Smooth muscle cell (in vitro differentiated cells): ENCODE measurements at regions not wholly inside any gene's neighbourhood (a gene's known extent, or its start where the extent isn't known, plus 50 kb on each side); places are given as distances from the start of the nearest gene placed in this dataset.
"Not testable (repeated sequence)": the region's sequence is repeated elsewhere in the genome, so short reads cannot be mapped to it uniquely, and the experiment has no call there.

Experiments
- DNase-seq: peaks from one replicate; lab custom pipeline; 2025; ENCODE audit not compliant: unreplicated experiment; lab: John Stamatoyannopoulos, UW
- H2AFZ ChIP-seq: fragments of 200-600 bp; sonication (generic); 2 replicates; pipeline ENCODE4 v1.6.0; 2016; ENCODE audit warnings: antibody characterized with exemption, low read depth, mild to moderate bottlenecking
- H3F3A ChIP-seq: fragments of 200-600 bp; sonication (generic); 2 replicates; pipeline ENCODE4 v1.6.0; 2017; ENCODE audit warnings: antibody characterized with exemption, low read depth
- H3K27ac ChIP-seq: fragments of 200-600 bp; sonication (generic); 2 replicates; pipeline ENCODE4 v1.5.1; 2016; ENCODE audit warnings: low read depth, mild to moderate bottlenecking
- H3K27me3 ChIP-seq: fragments of 200-600 bp; sonication (generic); 2 replicates; pipeline ENCODE4 v1.6.1; 2016; ENCODE audit warnings: low read depth, mild to moderate bottlenecking
- H3K36me3 ChIP-seq: fragments of 200-600 bp; sonication (generic); 2 replicates; pipeline ENCODE4 v1.5.1; 2016; ENCODE audit warnings: low read depth
- H3K4me1 ChIP-seq: fragments of 200-600 bp; sonication (generic); 2 replicates; pipeline ENCODE4 v1.5.1; 2016; ENCODE audit warnings: low read depth
- H3K4me2 ChIP-seq: fragments of 200-600 bp; sonication (generic); 2 replicates; pipeline ENCODE4 v1.6.0; 2016; ENCODE audit warnings: mild to moderate bottlenecking
- H3K4me3 ChIP-seq: fragments of 200-600 bp; sonication (generic); 2 replicates; pipeline ENCODE4 v1.5.1; 2016; ENCODE audit warnings: mild to moderate bottlenecking
- H3K79me2 ChIP-seq: fragments of 200-600 bp; sonication (generic); 2 replicates; pipeline ENCODE4 v1.6.0; 2016; ENCODE audit warnings: low read depth, mild to moderate bottlenecking
- H3K9ac ChIP-seq: fragments of 200-600 bp; sonication (generic); 2 replicates; pipeline ENCODE4 v1.6.0; 2016; ENCODE audit warnings: low read depth
- H3K9me3 ChIP-seq: fragments of 200-600 bp; sonication (generic); replicated peaks from 2 replicates; pipeline ENCODE4 v1.5.1; 2016; ENCODE audit warnings: low read depth
- H4K20me1 ChIP-seq: fragments of 200-600 bp; sonication (generic); 2 replicates; pipeline ENCODE4 v1.6.0; 2016; ENCODE audit warnings: low read depth
- CTCF ChIP-seq: fragments of 200-600 bp; sonication (generic); IDR thresholded peaks from 2 replicates; pipeline ENCODE4 v1.5.1; 2017; ENCODE audit warnings: borderline replicate concordance, mild to moderate bottlenecking, antibody characterized with exemption; ENCODE audit not compliant: insufficient read depth, poor library complexity, severe bottlenecking
- WGBS: methylation state at CpG from one replicate; pipeline ENCODE4 v1.1.7; 2016; ENCODE audit warnings: low lambda C conversion rate; 5-methylcytosine and 5-hydroxymethylcytosine counted together

- no peak overlapping the region for H3K27ac ChIP-seq
- H3K27me3 ChIP-seq: no peaks in the 10 kb centered on the region
- DNase-seq: no peak
- H3K4me1 ChIP-seq: no peaks in the 10 kb centered on the region
- H3K36me3 ChIP-seq: no peaks in the 10 kb centered on the region
- no peak overlapping the region for H3K9ac ChIP-seq
- H3K9me3 ChIP-seq: peaks cover 4% of the 10 kb centered on the region
- 93% methylated on average over 1 of the region's 1 CpG for WGBS
- TF ChIP-seq CTCF: no peak
- no peak overlapping the region for H3K4me3 ChIP-seq
- H2AFZ ChIP-seq: no peak overlapping the region
- no peaks in the 10 kb centered on the region for H3F3A ChIP-seq
- no peak overlapping the region for H3K4me2 ChIP-seq
- no peaks in the 10 kb centered on the region for H3K79me2 ChIP-seq
- H4K20me1 ChIP-seq: no peaks in the 10 kb centered on the region
Observed at GRCh38 chr4:164596927-164597326, 157.0 kb upstream of the SMIM31 start.

- Histone ChIP-seq H3K27ac (no peak overlapping the region), H3K9ac (no peak overlapping the region), H3K9me3 (peaks cover 8% of the 10 kb centered on the region), H3K79me2 (no peaks in the 10 kb centered on the region), H3K4me3 (no peak overlapping the region), H3K4me1 (no peaks in the 10 kb centered on the region), H3K4me2 (no peak overlapping the region), H4K20me1 (no peaks in the 10 kb centered on the region), H3K36me3 (no peaks in the 10 kb centered on the region), H3F3A (no peaks in the 10 kb centered on the region), H3K27me3 (no peaks in the 10 kb centered on the region), H2AFZ (no peak overlapping the region)
- no peak for TF ChIP-seq CTCF
- 74% methylated on average over 1 of the region's 1 CpG for WGBS
- DNase-seq: no peak
Observed at GRCh38 chr4:164601653-164602052, 152.3 kb upstream of the SMIM31 start.

- H4K20me1 ChIP-seq, H3K9ac ChIP-seq, H3K4me1 ChIP-seq, H3K4me3 ChIP-seq, H3K79me2 ChIP-seq, DNase-seq, H3K27me3 ChIP-seq, H3F3A ChIP-seq, H3K4me2 ChIP-seq, H2AFZ ChIP-seq, H3K27ac ChIP-seq, H3K9me3 ChIP-seq, H3K36me3 ChIP-seq: not testable (repeated sequence)
- WGBS: 78% methylated on average over 6 of the region's 6 CpGs
Observed at GRCh38 chr4:164605791-164606190, 148.1 kb upstream of the SMIM31 start.

- Histone ChIP-seq H3K9ac (no peak overlapping the region), H3K27ac (no peak overlapping the region), H3K9me3 (peaks cover 8% of the 10 kb centered on the region), H3K4me1 (no peaks in the 10 kb centered on the region), H3K36me3 (no peaks in the 10 kb centered on the region), H2AFZ (no peak overlapping the region), H4K20me1 (no peaks in the 10 kb centered on the region), H3K4me3 (no peak overlapping the region), H3K79me2 (no peaks in the 10 kb centered on the region), H3K4me2 (no peak overlapping the region), H3F3A (no peaks in the 10 kb centered on the region), H3K27me3 (no peaks in the 10 kb centered on the region)
- TF ChIP-seq CTCF: no peak
- DNase-seq: no peak
Observed at GRCh38 chr4:164606478-164606877, 147.5 kb upstream of the SMIM31 start.
